Activated CD4-positive, CD25-positive, alpha-beta regulatory T cell treated with anti-CD3 and anti-CD28 coated beads, Interleukin-2, amount 50 U/mL, for 16 hours (primary cell): ENCODE measurements at regions not wholly inside any gene's neighbourhood (a gene's known extent, or its start where the extent isn't known, plus 50 kb on each side); places are given as distances from the start of the nearest gene placed in this dataset.
"Not testable (repeated sequence)": the region's sequence is repeated elsewhere in the genome, so short reads cannot be mapped to it uniquely, and the experiment has no call there.

Source experiments
- DNase-seq: peaks from one replicate; pipeline ENCODE4 v3.0.0-alpha.2; 2020; ENCODE audit warnings: low read depth, low spot score

DNA sequence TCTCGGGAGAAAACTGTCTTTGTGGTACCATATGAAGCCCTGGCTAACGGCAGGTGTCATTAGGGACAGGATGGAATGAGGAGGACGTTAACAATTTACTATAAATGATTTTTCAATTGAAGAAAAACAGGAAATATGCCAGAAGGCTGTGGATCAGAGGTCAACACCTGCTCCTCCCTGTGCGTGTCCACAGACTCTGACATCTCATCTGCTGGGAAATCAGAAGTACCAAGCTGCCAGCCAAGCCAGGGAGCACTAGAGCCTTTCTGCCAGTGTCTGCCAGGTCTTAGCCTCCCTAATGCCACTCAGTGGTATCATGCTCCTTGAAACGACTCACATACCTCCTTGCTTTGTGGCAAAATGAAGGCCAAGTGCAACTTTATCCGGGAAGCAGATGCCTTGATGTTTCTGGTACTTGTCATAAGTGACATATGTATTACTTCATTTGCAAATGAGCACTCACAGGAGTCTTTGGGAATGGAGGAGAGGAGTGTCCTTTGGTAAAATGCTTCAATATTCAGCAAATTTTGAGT lies 541.1 kb downstream of the SATB2 start:
- DNase-seq: no peak

GRCh38 chr2:198913394-198914152 lies 544.2 kb downstream of the SATB2 start:
- no peak for DNase-seq

- DNase-seq: no peak
Measured at GRCh38 chr2:198909525-198910267, 548.0 kb downstream of the SATB2 start.

DNA sequence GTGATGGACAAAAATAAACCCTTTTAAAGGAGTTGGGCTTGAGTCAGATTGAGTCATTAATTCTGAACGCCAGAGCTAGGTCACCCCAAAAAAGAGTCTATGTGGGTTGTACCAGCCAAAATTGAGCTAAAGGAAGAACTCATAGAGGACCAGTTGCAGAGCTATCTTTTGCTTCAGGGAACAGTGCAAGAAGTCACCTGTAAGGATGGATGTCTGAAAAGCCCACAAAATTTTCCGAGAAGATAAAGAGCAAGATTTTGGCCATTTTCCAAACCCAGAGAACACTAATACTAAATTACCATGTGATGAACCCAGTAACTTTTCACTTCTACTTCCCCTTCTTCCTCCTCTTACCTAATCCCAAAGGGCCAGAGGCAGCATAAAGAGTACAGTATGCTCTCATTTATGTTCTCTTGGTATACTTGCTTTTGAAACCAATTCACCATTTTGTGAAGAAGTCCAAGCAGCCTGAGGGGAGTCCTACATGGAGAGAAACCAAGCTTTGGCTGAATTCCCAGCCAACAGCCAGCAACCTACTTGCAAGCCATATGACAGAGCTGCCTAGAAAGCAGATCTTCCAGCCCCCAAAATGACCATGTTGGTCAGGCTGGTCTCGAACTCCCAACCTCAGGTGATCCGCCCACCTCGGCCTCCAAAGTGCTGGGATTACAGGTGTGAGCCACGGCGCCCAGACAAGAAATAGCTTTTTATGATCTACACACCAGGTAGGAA lies 551.7 kb downstream of the SATB2 start:
- no peak for DNase-seq

GRCh38 chr2:198901894-198902293 lies 555.8 kb downstream of the SATB2 start:
- DNase-seq: no peak

DNA sequence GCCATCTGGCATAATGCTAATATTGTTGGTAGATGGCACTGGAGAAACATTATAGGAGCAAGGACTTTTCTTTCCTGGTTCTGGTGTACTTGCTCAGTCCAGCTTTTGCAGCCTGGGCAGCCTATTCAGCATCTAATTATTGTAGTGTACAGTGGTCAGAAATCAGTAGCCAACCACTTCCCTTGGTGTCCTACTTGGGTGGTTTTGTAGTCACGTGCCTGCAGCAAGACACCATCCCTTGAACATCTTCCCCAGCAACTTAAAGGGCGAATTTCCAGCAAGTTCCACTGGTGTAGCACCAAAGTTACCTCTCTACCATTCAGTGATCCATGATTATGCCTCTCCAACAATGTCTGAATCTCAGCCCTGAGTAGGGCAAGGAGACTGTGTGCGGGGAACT lies 557.6 kb downstream of the SATB2 start:
- DNase-seq: no peak

- DNase-seq: no peak
Measured at GRCh38 chr2:198890490-198890889, 567.2 kb downstream of the SATB2 start.

DNA sequence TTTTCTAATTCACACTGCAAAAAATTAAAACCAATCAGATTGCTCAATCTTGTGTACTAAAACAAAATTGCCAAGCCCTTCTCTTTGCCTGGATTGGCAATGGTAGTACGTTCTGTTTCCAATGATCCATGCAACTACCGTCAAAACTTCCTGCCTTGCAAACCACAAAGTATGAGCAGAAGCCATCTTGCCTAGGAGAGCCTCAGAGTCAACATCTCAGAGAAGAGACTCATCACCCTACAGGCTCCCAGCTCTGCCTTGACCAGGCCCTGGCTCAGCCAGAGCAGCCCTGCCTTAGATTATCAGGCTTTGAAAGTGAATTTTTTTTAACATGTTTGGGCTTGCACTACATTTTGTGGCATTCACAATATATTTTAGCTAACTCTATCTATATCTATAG lies 574.1 kb downstream of the SATB2 start:
- DNase-seq: no peak

GRCh38 chr2:198880986-198881385 lies 576.8 kb downstream of the SATB2 start:
- no peak for DNase-seq

DNA sequence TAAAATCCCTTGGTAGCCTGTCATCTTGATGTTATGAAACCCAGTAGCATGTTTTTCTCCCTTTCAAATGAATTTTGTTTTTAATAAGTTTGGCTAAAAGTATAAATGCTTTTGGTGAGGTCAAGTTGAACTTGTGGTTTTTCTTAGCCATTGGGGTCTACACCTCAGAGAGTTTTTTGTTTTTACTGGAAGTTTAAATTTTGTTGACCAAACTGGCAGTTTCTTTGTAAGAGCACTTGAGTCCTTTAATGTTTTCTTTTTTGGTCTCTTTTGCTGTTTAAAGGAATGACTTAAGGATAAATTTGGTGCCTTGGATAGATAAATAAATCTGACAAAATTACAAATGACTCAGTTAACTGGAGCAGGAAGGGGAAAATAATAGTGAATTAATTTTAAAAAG lies 577.3 kb downstream of the SATB2 start:
- no peak for DNase-seq

GRCh38 chr2:198874472-198874858 lies 583.3 kb downstream of the SATB2 start:
- DNase-seq: no peak

GRCh38 chr2:198873503-198874471 lies 584.0 kb downstream of the SATB2 start:
- DNase-seq: no peak

DNA sequence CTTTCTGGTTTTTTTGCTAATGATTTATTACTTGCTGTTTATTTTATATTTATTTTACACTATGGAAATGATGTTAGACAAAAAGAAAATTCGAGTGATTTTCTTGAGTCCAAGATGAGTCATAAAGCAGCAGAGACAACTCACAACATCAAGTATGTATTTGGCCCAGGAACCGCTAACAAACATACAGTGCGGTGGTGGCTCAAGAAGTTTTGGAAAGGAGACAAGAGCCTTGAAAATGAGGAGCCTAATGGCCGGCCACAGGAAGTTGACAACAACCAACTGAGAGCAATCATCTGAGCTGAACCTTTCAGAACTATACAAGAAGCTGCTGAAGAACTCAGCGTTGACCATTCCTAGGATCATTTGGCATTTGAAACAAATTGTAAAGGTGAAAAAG lies 594.1 kb downstream of the SATB2 start:
- DNase-seq: no peak

GRCh38 chr2:198861080-198861479 lies 596.7 kb downstream of the SATB2 start:
- DNase-seq: no peak

DNA sequence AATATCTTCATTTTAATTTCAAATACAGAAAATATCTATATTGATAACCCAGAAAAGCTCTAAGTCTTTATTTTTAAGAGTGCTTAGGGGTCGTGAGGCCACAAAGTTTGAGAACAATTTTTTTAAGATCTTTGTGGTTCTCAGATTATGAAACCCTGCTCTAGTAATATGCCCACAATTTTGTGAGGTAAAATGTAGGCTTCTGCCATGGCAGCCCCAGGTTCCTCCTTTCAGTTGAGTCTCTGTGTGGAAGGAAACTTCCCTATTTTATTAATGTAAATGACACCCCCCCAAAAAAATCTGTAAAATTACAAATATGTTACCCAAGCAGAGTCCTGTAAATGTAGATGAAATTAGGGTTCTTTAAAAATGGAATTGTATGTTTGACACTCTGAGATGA lies 600.5 kb downstream of the SATB2 start:
- no peak for DNase-seq

GRCh38 chr2:198855746-198856145 lies 602.0 kb downstream of the SATB2 start:
- not testable (repeated sequence) for DNase-seq

DNA sequence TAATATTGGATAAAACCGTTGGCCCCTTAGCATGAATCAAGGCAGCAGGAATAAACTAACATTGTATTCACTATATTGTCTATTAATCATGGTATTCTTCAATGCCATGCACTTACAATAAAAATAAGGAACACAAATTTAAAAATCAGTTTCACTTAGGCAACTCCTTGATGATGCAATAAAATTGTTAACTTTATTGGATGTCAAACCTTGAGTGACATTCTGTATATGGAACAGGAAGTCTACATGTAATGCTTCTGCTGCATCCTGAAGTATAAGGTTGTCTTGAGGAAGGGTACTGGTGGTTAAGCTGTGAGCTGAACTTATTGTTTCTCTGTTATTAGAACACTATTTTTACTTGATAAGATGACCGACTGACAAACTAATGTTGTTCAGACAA lies 605.5 kb downstream of the SATB2 start:
- no peak for DNase-seq

GRCh38 chr2:198825534-198825933 lies 632.2 kb downstream of the SATB2 start:
- no peak for DNase-seq

DNA sequence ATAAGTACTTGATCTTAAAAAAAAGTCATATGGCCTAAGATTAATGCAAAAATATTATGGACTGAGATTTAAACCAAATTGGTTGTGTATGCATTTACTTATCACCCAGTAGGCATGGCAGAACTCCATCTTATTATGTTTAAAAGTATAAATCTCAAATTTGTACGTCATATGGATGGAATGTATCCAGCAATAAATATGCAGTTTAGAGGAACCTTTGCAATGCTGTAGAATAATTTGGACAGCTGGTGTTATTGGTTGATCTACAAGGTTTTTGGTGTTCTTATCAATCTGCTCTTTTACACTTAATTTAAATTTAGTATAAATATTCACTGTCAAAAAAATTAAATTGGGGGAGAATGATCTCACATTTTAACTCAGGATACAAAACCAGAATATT lies 640.2 kb downstream of the SATB2 start:
- no peak for DNase-seq

- DNase-seq: no peak
Measured at GRCh38 chr2:198815626-198816025, 642.1 kb downstream of the SATB2 start.

- DNase-seq: no peak
Measured at GRCh38 chr2:198811198-198811597, 646.5 kb downstream of the SATB2 start.
